Panc1 (cell line): ENCODE measurements at regions not wholly inside any gene's neighbourhood (a gene's known extent, or its start where the extent isn't known, plus 50 kb on each side); places are given as distances from the start of the nearest gene placed in this dataset.

ENCODE experiments used
- ATAC-seq: fragments of 200-7000 bp; cut with Tn5 transposase; 2 replicates; pipeline ENCODE4 v1.9.1; 2020; ENCODE audit warnings: mild to moderate bottlenecking, moderate library complexity
- BruUV-seq: library from RNA; stranded (reverse); fragments of 400-500 nt; replicated peaks from 2 replicates; lab custom pipeline; 2021; lab: Mats Ljungman, UMichigan
- CTCF ChIA-PET: fragments of 300-600 bp; sonication (Branson Sonifier 250); formaldehyde crosslinking; loops from one replicate; lab custom pipeline; 2022; ENCODE audit warnings: antibody characterized with exemption; lab: Charles Lee
- POLR2A ChIA-PET: fragments of 300-600 bp; sonication (Branson Sonifier 250); formaldehyde crosslinking; loops from one replicate; lab custom pipeline; 2022; ENCODE audit warnings: antibody characterized with exemption; lab: Charles Lee
- DNase-seq: peaks from one replicate; pipeline ENCODE4 v3.0.0-alpha.2; 2010; ENCODE audit warnings: low read depth, low spot score
- H3K27ac ChIP-seq: 2 replicates; pipeline ENCODE4 v1.5.1; 2011; ENCODE audit warnings: mild to moderate bottlenecking, low read length, inconsistent platforms
- H3K27me3 ChIP-seq: fragments of 200-500 bp; sonication (Bioruptor generic); 2 replicates; pipeline ENCODE4 v1.6.0; 2014; ENCODE audit warnings: low read length, inconsistent platforms; ENCODE audit not compliant: control insufficient read depth, insufficient read depth
- H3K36me3 ChIP-seq: fragments of 200-500 bp; sonication (Bioruptor generic); 2 replicates; pipeline ENCODE4 v1.5.1; 2014; ENCODE audit warnings: inconsistent platforms, mild to moderate bottlenecking, low read length, moderate library complexity; ENCODE audit not compliant: control insufficient read depth, insufficient read depth
- H3K4me1 ChIP-seq: 2 replicates; pipeline ENCODE4 v1.5.1; 2011; ENCODE audit warnings: inconsistent platforms, mild to moderate bottlenecking, low read length, moderate library complexity; ENCODE audit not compliant: control insufficient read depth, insufficient read depth
- H3K4me3 ChIP-seq, 2 experiments: 2 replicates each; pipeline ENCODE4 v1.5.1; 2011 to 2012; ENCODE audit warnings: low read depth in 2 of 2, low read length in 2 of 2, mild to moderate bottlenecking in 2 of 2, inconsistent platforms in 1 of 2, moderate library complexity in 1 of 2
- H3K9me3 ChIP-seq: fragments of 200-500 bp; sonication (Bioruptor generic); 2 replicates; pipeline ENCODE4 v1.5.1; 2014; ENCODE audit warnings: low read depth, mild to moderate bottlenecking, inconsistent platforms, low read length, moderate library complexity; ENCODE audit not compliant: control insufficient read depth, insufficient read depth
- CTCF ChIP-seq: fragments of 450-650 bp; IDR thresholded peaks from 2 replicates; pipeline ENCODE4 v1.5.1; 2017; ENCODE audit warnings: mild to moderate bottlenecking
- POLR2AphosphoS5 ChIP-seq: IDR thresholded peaks from 2 replicates; pipeline ENCODE4 v1.6.1; 2012; ENCODE audit warnings: mild to moderate bottlenecking, low read depth, low read length, moderate library complexity
- REST ChIP-seq, 2 experiments: IDR thresholded peaks; 2 replicates each; pipeline ENCODE4 v1.6.1; 2011 to 2012; ENCODE audit warnings: low read depth in 2 of 2, control low read depth in 1 of 2, low read length in 1 of 2, mild to moderate bottlenecking in 1 of 2, moderate library complexity in 1 of 2; ENCODE audit not compliant: insufficient read depth in 1 of 2
- SIN3A ChIP-seq: IDR thresholded peaks from 2 replicates; pipeline ENCODE4 v1.6.1; 2012; ENCODE audit warnings: low read depth, mild to moderate bottlenecking, low read length, moderate library complexity, borderline replicate concordance; ENCODE audit not compliant: insufficient read depth
- TCF7L2 ChIP-seq: IDR thresholded peaks from 2 replicates; pipeline ENCODE4 v1.6.1; 2011; ENCODE audit warnings: mild to moderate bottlenecking, low read depth, low read length, inconsistent platforms
- in situ Hi-C: cut with HindIII; loops from 2 replicates; pipeline ENCODE4 v1.10.0; 2016; ENCODE audit warnings: low sequenced_read_pairs, low pct_unique_long_range_greater_than_20kb
- intact Hi-C: fragments of 100-400 bp; cut with micrococcal nuclease; formaldehyde crosslinking; loops from one replicate; pipeline ENCODE4 v1.10.0; 2022; ENCODE audit not compliant: unreplicated experiment

- H3K4me1 ChIP-seq: peaks cover 22% of the 10 kb centered on the region
- intact Hi-C loops (no loop called here), in situ Hi-C loops (no loop called here)
- no peak for TF ChIP-seq SIN3A
- TF ChIP-seq POLR2AphosphoS5: no peak
- TF ChIP-seq REST (IDR thresholded peaks at IDR 0.05; ENCODE audit: insufficient read depth in 1 of 2, low read depth in 2 of 2, low read length in 1 of 2): no peak
- TF ChIP-seq TCF7L2: no peak
- no peak for TF ChIP-seq CTCF
- H3K27me3 ChIP-seq: no peaks in the 10 kb centered on the region
- no peaks in the 10 kb centered on the region for H3K36me3 ChIP-seq
- ATAC-seq (peak; percentile 20; the same call in 1 of the 2 replicates), DNase-seq (no peak)
- ChIA-PET CTCF (interaction anchor here (0.6 kb wide), 1 partner anchor 1877 kb away, joined by 12 read pairs; no protein-coding TSS in a partner anchor), POLR2A (interaction anchor here (0.5 kb wide), 1 partner anchor 131 kb away, joined by 9 read pairs; no protein-coding TSS in a partner anchor)
- peaks cover 5% of the 10 kb centered on the region; the same call in 1 of the 2 replicates for H3K9me3 ChIP-seq
- peak overlapping the region; percentile 94 for H3K27ac ChIP-seq
- H3K4me3 ChIP-seq: no peak overlapping the region
- no TSS peak for BruUV-seq
These were observed 89.0 kb upstream of the HMCN1 start for GRCh38 chr1:185645162-185645640.

- BruUV-seq: no TSS peak
- peaks cover 21% of the 10 kb centered on the region for H3K4me1 ChIP-seq
- ATAC-seq (no peak), DNase-seq (no peak)
- H3K27ac ChIP-seq: peak overlapping the region; percentile 94
- POLR2A ChIA-PET: no interaction called here
- H3K4me3 ChIP-seq: no peak overlapping the region
- intact Hi-C loops (no loop called here), in situ Hi-C loops (no loop called here)
- no peaks in the 10 kb centered on the region for H3K27me3 ChIP-seq
- TF ChIP-seq SIN3A (no peak), TCF7L2 (no peak), POLR2AphosphoS5 (no peak), REST (IDR thresholded peaks at IDR 0.05; ENCODE audit: insufficient read depth in 1 of 2, low read depth in 2 of 2, low read length in 1 of 2) (no peak), CTCF (no peak)
- H3K36me3 ChIP-seq: no peaks in the 10 kb centered on the region
- CTCF ChIA-PET: no interaction called here
- H3K9me3 ChIP-seq: peaks cover 3% of the 10 kb centered on the region; the same call in 1 of the 2 replicates
These were observed 89.7 kb upstream of the HMCN1 start for GRCh38 chr1:185644531-185644930.
